Small intestine (tissue), 7 donors: ENCODE measurements at regions not wholly inside any gene's neighbourhood (a gene's known extent, or its start where the extent isn't known, plus 50 kb on each side); places are given as distances from the start of the nearest gene placed in this dataset.

Source experiments
- DNase-seq, 2 donors: peaks; one replicate each; pipeline versions ENCODE4 v3.0.0 to v3.0.0-alpha.2; 2013
- FAIRE-seq: peaks from 2 replicates; lab custom pipeline; 2012; peaks lifted over from hg19 to GRCh38; lab: Jason Lieb, UNC
- H3K27ac ChIP-seq, 3 donors: one replicate each; pipeline ENCODE4 v1.5.1; 2013; ENCODE audit warnings: low read length in 2 of 3, mild to moderate bottlenecking in 2 of 3, control low read depth in 1 of 3, inconsistent platforms in 1 of 3, low read depth in 1 of 3, moderate library complexity in 1 of 3
- H3K27me3 ChIP-seq, 3 donors: one replicate each; pipeline ENCODE4 v1.6.1; 2013; ENCODE audit warnings: low read length in 3 of 3, inconsistent platforms in 1 of 3; ENCODE audit not compliant: control insufficient read depth in 3 of 3, insufficient read depth in 3 of 3
- H3K36me3 ChIP-seq, 3 donors: one replicate each; pipeline ENCODE4 v1.6.1; 2013; ENCODE audit warnings: low read length in 3 of 3, inconsistent platforms in 1 of 3, low read depth in 1 of 3, mild to moderate bottlenecking in 1 of 3, moderate library complexity in 1 of 3; ENCODE audit not compliant: control insufficient read depth in 3 of 3, insufficient read depth in 2 of 3
- H3K4me1 ChIP-seq, 3 donors: one replicate each; pipeline ENCODE4 v1.6.1; 2013; ENCODE audit warnings: low read length in 2 of 3, inconsistent platforms in 1 of 3, low read depth in 1 of 3, mild to moderate bottlenecking in 1 of 3, moderate library complexity in 1 of 3; ENCODE audit not compliant: control insufficient read depth in 3 of 3, insufficient read depth in 2 of 3
- H3K4me3 ChIP-seq, 3 donors: one replicate each; pipeline ENCODE4 v1.5.1; 2013; ENCODE audit warnings: low read length in 3 of 3, control low read depth in 1 of 3, inconsistent platforms in 1 of 3, low read depth in 1 of 3, mild to moderate bottlenecking in 1 of 3, moderate library complexity in 1 of 3
- H3K9me3 ChIP-seq, 2 donors: one replicate each; pipeline ENCODE4 v1.6.1; 2013; ENCODE audit warnings: low read depth in 1 of 2, low read length in 1 of 2; ENCODE audit not compliant: control insufficient read depth in 2 of 2, insufficient read depth in 1 of 2
- WGBS, 3 donors: extraction: QIAGEN DNeasy Blood & Tissue Kit; methylation state at CpG; one replicate each; pipeline ENCODE4 v1.1.7; 2013; 5-methylcytosine and 5-hydroxymethylcytosine counted together
- donor health status: healthy with polysubstance abuse.
- donor health status: control.
- donor health status: control.
- donor health status: Bipolar disorder and iron deficiency.
- donor health status: healthy.

GRCh38 chr3:89867286-89867685, 759.9 kb downstream of the EPHA3 start:
- Histone ChIP-seq H3K27ac (no peak overlapping the region), H3K9me3 (no peaks in the 10 kb centered on the region), H3K4me1 (no peaks in the 10 kb centered on the region), H3K27me3 (no peaks in the 10 kb centered on the region), H3K36me3 (no peaks in the 10 kb centered on the region), H3K4me3 (no peak overlapping the region)
- no peak for FAIRE-seq
- 88 to 97% (median 89%) methylated on average over 1 of the region's 1 CpG for WGBS, 3 donors
- no peak for DNase-seq

GRCh38 chr3:89876116-89876515, 768.7 kb downstream of the EPHA3 start:
- Histone ChIP-seq H3K36me3 (no peaks in the 10 kb centered on the region), H3K27me3 (no peaks in the 10 kb centered on the region), H3K4me3 (no peak overlapping the region), H3K4me1 (no peaks in the 10 kb centered on the region), H3K9me3 (peaks cover 0 to 18% of the 10 kb centered on the region in 2 donors), H3K27ac (no peak overlapping the region)
- DNase-seq (no peak), FAIRE-seq (no peak)
- 94 to 97% (median 95%) methylated on average over 3 of the region's 3 CpGs for WGBS, 3 donors

- Histone ChIP-seq H3K36me3 (no peaks in the 10 kb centered on the region), H3K27ac (no peak overlapping the region), H3K4me3 (no peak overlapping the region), H3K9me3 (peaks cover 0 to 18% of the 10 kb centered on the region in 2 donors), H3K4me1 (no peaks in the 10 kb centered on the region), H3K27me3 (no peaks in the 10 kb centered on the region)
- FAIRE-seq (no peak), DNase-seq (no peak)
- WGBS, 3 donors = 49 to 69% (median 63%) methylated on average over 2 of the region's 2 CpGs
Measured at GRCh38 chr3:89877230-89877629, 769.8 kb downstream of the EPHA3 start.

- FAIRE-seq = no peak
- peaks cover 0 to 15% of the 10 kb centered on the region in 2 donors for H3K9me3 ChIP-seq
Measured at GRCh38 chr3:89889386-89889785, 782.0 kb downstream of the EPHA3 start.

GRCh38 chr3:89908711-89909213, 801.3 kb downstream of the EPHA3 start:
- no peaks in the 10 kb centered on the region for H3K4me1 ChIP-seq
- no peaks in the 10 kb centered on the region for H3K36me3 ChIP-seq
- peaks cover 0 to 7% of the 10 kb centered on the region in 2 donors for H3K9me3 ChIP-seq
- no peaks in the 10 kb centered on the region for H3K27me3 ChIP-seq
- H3K27ac ChIP-seq = no peak overlapping the region
- no peak for DNase-seq
- FAIRE-seq = no peak
- H3K4me3 ChIP-seq = no peak overlapping the region

More at GRCh38 chr3:89889386-89889785, 782.0 kb downstream of the EPHA3 start:
- H3K27me3 ChIP-seq = no peaks in the 10 kb centered on the region
- H3K4me1 ChIP-seq = no peaks in the 10 kb centered on the region
- H3K4me3 ChIP-seq = no peak overlapping the region
- DNase-seq = no peak
- no peaks in the 10 kb centered on the region for H3K36me3 ChIP-seq
- H3K27ac ChIP-seq = no peak overlapping the region

- DNase-seq = no peak
- H3K36me3 ChIP-seq = no peaks in the 10 kb centered on the region
- H3K4me1 ChIP-seq = no peaks in the 10 kb centered on the region
- FAIRE-seq = no peak
- no peaks in the 10 kb centered on the region for H3K27me3 ChIP-seq
- no peak overlapping the region for H3K27ac ChIP-seq
- H3K4me3 ChIP-seq = no peak overlapping the region
- H3K9me3 ChIP-seq = peaks cover 0 to 12% of the 10 kb centered on the region in 2 donors
- 81 to 90% (median 84%) methylated on average over 6 of the region's 6 CpGs for WGBS, 3 donors
Measured at GRCh38 chr3:89912031-89912430, 804.6 kb downstream of the EPHA3 start.

GRCh38 chr3:89923921-89924610, 816.6 kb downstream of the EPHA3 start:
- no peak overlapping the region for H3K27ac ChIP-seq
- no peak for FAIRE-seq
- peaks cover 0 to 4% of the 10 kb centered on the region in 2 donors for H3K9me3 ChIP-seq
- H3K4me3 ChIP-seq = no peak overlapping the region
- no peaks in the 10 kb centered on the region for H3K4me1 ChIP-seq
- DNase-seq = no peak
- H3K36me3 ChIP-seq = no peaks in the 10 kb centered on the region
- no peaks in the 10 kb centered on the region for H3K27me3 ChIP-seq
- WGBS, 3 donors = 50 to 54% (median 53%) methylated on average over 2 of the region's 2 CpGs

GRCh38 chr3:89925976-89926375, 818.6 kb downstream of the EPHA3 start:
- no peaks in the 10 kb centered on the region for H3K27me3 ChIP-seq
- H3K4me1 ChIP-seq = no peaks in the 10 kb centered on the region
- FAIRE-seq (no peak), DNase-seq (no peak)
- WGBS, 3 donors = 70 to 73% (median 73%) methylated on average over 3 of the region's 3 CpGs
- H3K27ac ChIP-seq = no peak overlapping the region
- peaks cover 0 to 4% of the 10 kb centered on the region in 2 donors for H3K9me3 ChIP-seq
- no peak overlapping the region for H3K4me3 ChIP-seq
- no peaks in the 10 kb centered on the region for H3K36me3 ChIP-seq

GRCh38 chr3:89932882-89933281, 825.5 kb downstream of the EPHA3 start:
- no peak for DNase-seq
- no peaks in the 10 kb centered on the region for H3K27me3 ChIP-seq
- no peak overlapping the region for H3K27ac ChIP-seq
- peaks cover 0 to 11% of the 10 kb centered on the region in 2 donors for H3K9me3 ChIP-seq
- no peaks in the 10 kb centered on the region for H3K4me1 ChIP-seq
- H3K36me3 ChIP-seq = no peaks in the 10 kb centered on the region
- WGBS, 3 donors = 70 to 83% (median 75%) methylated on average over 5 of the region's 5 CpGs
- FAIRE-seq = no peak
- H3K4me3 ChIP-seq = no peak overlapping the region
